HG03045 (cell line): ENCODE measurements at regions not wholly inside any gene's neighbourhood (a gene's known extent, or its start where the extent isn't known, plus 50 kb on each side); places are given as distances from the start of the nearest gene placed in this dataset.

Source experiments
- ATAC-seq: cut with Tn5 transposase; IDR thresholded peaks from one replicate; pipeline ENCODE4 v1.9.1; 2021; ENCODE audit warnings: mild to moderate bottlenecking, moderate library complexity; ENCODE audit not compliant: unreplicated experiment

GRCh38 chr22:48180631-48181030 is 1418.2 kb downstream of the TBC1D22A start:
- ATAC-seq: no peak

DNA sequence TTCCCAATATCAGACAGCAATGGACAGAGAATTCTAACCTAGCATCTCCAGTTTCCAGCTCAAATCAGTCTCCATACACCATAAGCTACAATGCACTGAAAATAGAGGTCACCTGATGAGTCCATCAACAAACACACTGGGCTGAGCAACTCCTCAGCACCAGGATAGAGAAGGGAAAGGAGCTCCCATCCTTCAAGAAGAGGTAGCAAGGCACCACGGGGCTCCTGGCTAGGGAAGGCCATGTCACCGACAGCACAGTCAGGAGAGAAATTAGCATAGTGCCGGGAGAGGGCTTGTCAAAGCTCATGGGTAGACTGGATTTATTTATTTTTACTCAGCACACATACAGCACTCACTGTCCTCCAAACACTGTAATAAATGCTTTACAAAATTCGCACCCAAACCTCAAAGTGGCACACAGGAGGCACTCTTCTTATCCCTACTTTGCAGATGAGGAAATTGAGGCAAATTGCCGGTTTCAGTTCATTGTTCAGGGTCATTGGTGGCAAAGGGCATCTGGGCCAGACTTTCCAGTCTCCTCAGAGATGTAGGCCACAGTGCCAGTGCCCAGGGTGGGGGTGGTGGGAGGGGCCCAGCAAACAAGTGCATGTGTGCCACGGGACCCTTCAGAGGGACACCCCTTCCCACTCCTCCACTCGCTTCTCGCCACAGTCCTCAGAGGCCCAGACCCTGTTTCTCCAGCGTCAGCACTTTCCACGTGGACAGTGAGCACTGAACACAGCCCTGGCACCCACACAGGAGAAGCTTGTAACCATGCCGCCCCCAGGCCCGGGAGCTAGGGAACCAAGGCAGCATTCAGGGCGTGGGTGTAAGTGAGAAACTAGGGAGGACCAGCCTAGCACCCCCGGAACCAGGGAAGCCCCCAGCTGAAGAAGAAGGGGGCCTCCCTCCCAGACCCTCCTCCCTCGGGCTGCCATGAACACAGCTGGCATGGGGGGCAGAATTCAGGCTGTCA is 1417.4 kb downstream of the TBC1D22A start:
- no peak for ATAC-seq

- no peak for ATAC-seq
Observed at GRCh38 chr22:48178536-48178935, 1416.1 kb downstream of the TBC1D22A start.

DNA sequence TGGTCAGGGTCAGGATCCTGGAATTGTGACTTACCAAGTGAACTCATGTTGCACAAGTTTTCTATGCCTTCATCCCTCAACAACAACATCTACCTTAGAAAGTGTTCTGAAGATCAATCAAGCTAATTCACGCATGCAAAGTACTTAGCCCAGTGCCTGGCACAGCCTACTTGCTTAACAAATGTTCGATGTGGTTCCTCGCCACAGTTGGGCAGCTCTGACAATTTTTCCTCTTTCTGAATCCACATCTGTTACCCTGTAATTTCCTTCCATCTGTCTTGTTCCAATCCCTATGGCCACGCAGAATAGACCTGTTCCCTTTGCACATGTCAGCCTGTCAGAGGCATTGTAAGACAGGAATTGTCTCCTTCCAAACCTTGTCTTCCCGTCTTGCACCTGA is 1415.2 kb downstream of the TBC1D22A start:
- ATAC-seq: no peak

DNA sequence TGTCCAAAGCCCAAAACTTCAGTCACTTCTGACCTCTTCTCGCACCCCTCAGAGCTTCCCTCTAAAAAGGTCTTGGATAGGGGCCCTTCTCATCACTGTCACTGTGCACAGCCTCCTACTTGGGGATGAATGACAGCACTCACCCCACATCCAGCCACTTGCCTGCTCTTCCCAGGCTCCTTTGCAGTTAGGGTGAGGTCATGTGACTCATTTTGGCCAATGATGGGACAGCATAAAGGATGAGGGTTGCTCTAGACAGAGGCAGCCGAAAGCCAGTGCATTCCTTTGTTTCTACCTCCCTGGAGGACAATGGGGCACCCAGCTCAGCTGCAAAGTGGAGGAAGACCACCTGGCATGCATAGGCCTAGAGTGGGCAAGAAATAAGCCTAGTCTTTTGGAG is 1413.3 kb downstream of the TBC1D22A start:
- no peak for ATAC-seq

GRCh38 chr22:48173773-48174160 is 1411.3 kb downstream of the TBC1D22A start:
- ATAC-seq: no peak

GRCh38 chr22:48173061-48173772 is 1410.8 kb downstream of the TBC1D22A start:
- no peak for ATAC-seq

GRCh38 chr22:48171271-48171691 is 1408.8 kb downstream of the TBC1D22A start:
- ATAC-seq: no peak

DNA sequence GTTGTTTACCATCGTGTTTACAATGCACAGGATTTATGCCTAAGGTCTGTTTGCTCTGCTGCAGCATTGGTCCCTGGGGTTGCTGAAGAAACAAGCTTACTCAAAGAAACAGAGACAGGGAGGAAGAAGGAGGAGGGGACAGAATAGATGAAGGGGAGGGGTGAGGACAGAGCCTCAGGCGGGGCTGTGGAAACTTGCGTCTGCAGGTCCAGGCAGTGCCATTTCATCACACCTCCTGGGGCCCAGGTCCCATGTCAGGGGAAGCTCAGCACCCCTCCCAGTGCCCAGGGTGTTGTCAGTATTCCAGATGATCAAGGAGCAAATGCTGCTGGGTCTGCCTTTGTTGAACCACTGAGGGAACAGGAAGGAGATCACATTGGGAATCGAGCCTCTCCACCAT is 1406.8 kb downstream of the TBC1D22A start:
- ATAC-seq: no peak

DNA sequence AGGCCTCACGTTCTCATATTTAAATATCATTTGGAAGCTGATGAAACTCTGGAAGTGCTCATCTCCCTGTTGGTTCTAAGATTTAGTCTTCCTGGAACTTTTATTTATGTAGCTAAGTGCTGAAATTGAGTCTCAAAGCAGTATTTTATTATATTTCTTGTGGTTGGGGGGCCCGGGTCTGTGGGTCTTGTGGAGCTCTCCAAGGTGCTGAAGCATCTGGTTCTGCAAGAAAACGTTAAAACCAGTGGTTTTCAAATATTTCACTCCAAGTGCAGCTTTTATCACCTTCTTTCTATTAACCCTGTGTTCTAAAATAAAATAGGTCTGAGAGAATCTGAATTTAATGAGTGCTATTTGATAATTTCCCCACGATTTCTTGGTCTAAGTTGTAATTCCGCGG is 1404.8 kb downstream of the TBC1D22A start:
- ATAC-seq: no peak

DNA sequence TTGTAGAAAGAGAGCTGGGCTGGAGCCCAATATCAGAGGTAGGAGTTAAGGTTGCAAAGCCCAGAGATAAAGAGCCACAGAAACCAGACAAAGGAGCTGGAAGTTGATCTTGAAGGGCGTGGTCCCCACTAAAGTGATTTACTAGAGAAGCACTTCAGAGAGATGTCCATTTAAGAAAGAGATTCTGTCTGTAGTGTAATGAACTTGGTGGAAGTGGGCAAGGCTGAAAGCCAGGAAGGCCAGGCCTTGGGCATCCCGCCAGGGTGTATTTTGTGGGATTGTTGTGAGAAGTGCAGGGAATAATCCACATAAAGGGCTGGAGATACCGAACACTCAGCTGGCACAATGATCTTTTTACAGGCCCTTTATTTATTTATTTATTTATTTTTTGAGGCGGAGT is 1398.8 kb downstream of the TBC1D22A start:
- ATAC-seq: no peak

- ATAC-seq: no peak
Observed at GRCh38 chr22:48157676-48158075, 1395.2 kb downstream of the TBC1D22A start.

DNA sequence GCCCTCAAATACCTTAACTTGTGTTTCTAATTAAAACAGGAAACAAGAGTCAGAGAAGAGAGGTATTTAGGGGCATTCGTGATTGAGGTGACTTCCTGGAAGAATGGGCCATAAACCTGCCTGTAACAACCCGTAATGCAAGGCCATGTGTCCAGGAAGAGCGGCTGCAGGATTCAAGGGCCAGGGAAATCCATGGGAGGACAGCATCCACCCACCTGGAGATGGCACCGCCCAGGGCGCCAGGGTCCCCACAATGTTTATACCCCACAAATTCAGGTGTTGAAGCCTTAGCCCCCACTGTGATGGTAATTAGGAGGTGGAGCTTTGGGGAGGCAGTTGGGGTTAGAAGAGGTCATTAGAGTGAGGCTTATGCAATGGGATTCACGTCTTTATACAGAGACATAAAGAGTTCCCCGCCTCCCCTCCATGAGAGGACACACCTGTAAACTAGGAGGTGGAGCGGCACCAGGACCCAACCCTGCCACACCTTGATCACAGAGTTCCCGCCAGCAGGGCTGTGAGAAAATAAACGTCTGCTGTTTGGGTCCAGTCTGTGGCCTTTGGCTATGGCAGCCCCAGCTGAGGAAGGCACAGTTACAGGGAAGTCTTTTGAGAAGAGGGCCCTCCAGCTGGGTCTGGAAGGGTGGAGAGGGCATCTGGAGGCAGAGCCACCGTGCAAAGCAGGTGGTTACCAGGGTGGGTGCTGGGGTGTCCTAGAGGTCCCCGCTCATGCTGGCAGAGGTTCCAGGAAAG is 1394.3 kb downstream of the TBC1D22A start:
- no peak for ATAC-seq

DNA sequence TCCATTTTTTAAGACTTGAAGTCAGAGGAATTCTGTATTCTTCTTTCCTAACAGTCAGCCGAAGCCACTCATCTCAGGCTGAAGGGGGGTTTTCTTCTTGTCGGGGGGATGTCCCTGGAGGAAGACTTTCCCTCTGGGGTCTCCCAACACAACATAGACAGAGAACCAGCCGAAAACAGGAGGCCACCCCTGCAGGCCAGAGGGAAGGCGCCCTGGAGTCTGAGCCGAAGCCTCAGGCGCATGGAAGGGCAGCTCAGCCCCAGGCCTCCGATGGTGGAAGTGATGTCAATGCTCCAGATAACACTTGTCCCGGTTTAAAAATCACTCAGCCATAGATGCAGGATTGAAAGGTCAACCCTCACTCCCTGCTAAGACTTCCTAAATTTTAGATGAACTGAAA is 1393.0 kb downstream of the TBC1D22A start:
- ATAC-seq: no peak

DNA sequence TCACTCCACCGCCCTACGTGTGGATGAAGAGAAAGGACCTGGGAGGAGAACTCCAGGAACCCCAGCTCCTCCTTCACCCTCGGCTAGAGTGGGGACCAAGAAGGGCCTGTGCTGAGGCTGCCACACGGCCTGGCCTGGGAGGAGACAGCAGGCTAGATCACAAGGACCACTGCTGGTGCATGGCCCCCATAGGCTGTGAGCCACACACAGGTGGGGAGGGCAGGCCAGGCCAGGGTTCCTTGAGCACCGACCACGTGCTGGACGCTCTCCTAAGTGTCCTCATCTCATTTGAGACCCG is 1392.4 kb downstream of the TBC1D22A start:
- ATAC-seq: no peak

DNA sequence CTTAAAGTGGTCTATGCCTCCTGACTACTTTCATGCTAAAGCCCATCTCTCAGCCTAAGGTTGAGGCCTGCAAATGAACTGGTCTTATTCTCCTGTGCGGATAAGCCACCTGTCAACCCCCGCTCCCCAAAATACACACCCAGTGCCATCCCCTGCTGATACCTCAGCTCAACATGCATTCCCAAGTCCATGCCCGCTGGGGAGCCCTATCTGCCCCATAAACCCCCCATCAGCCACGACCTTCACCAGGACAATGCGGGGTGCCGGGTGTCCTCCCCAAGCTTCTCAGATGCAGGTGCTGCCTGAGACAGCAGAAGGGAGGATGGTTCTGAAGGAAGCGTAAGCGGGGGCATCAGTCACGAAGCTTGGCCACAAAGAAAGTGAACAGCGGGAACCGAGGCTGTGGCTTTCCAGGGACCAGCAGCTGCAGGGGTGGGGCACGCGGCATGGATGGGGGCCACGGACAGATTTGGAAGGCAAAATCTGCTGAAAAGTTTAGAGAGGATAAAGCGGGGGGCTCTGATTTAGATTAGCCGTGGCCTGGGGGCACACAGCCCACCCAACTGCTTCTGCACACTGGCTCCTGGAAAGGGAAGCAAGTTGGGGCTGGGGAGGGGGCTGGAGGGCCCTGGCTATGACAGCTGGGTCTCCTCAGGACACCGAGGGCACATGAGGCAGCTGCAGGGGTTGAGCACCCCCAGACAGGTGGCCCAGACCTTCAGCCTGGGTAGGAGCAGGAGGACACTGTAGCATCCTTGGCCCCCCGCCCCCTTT is 1391.9 kb downstream of the TBC1D22A start:
- ATAC-seq: no peak

DNA sequence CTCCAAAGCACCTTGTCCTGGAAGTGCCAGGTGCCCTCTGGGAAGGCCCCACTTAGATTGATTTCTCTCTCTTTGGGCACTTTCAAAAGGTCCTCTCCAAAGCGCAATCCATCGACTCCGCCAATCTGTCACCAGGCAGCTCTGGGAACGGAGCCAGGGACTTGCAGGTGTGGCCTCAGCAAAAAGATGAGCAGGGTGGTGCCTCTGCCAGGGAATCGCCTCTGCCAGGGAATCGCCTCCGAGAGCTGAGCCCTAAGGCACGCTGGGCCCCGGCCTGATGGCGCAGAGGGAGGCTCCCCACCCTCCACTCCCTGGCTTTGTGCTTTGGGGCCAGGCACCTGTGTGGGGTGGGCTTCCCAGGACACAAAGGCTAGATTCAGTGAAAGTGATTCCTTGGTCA is 1391.3 kb downstream of the TBC1D22A start:
- no peak for ATAC-seq

DNA sequence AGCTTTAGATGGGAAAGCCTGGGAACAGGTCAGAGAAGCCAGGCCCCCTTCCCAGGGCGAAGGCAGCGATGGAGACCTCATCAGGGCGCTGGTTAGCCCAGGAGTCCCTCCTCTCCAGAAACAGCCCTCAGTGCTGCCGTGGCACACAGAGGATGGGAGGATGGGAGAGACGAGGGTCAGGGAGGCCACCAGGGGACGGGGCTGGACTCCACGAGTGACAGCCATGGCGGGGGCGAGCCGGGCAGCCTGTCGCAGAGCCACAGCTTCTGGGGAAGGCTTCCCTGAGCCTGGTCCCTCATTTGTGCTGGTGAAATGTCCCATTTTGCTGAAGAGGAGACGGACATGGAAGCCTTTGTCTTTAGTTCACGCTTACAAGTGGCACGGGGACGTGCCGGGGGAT is 1390.5 kb downstream of the TBC1D22A start:
- no peak for ATAC-seq

- no peak for ATAC-seq
Observed at GRCh38 chr22:48152164-48152775, 1389.8 kb downstream of the TBC1D22A start.

DNA sequence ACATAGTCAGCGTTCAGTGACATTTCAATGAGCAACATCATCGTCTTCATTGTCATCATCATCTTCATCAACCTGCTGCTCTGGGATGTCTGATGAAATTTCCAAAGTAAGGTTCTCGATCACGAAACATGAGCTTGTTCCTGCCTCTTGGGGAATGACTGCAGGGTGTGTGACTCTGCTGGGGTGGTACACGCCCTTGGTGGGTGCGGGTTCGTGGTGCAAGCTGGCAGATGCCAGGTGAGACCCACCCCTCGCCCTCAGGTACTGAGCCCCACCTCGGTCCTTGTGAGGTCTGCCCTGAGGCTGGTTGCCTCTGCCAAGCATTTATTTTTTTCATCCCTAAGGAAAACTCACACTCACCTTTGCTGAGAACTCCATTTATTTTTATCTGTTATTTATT is 1389.2 kb downstream of the TBC1D22A start:
- no peak for ATAC-seq
